Karpas-422 (cell line): ENCODE measurements at regions not wholly inside any gene's neighbourhood (a gene's known extent, or its start where the extent isn't known, plus 50 kb on each side); places are given as distances from the start of the nearest gene placed in this dataset.

Source experiments
- DNase-seq: peaks from one replicate; pipeline ENCODE4 v3.0.0-alpha.2; 2015
- H2AFZ ChIP-seq: fragments of 200-600 bp; sonication (generic); 2 replicates; pipeline ENCODE4 v1.6.1; 2014; ENCODE audit warnings: antibody characterized with exemption, low read length, mixed read lengths
- H3K27ac ChIP-seq: fragments of 200-600 bp; sonication (generic); 2 replicates; pipeline ENCODE4 v1.5.1; 2014; ENCODE audit warnings: mild to moderate bottlenecking, low read length, moderate library complexity
- H3K27me3 ChIP-seq: fragments of 200-600 bp; sonication (generic); 2 replicates; pipeline ENCODE4 v1.6.1; 2014; ENCODE audit warnings: low read length, mixed read lengths
- H3K36me3 ChIP-seq: fragments of 200-600 bp; sonication (generic); 2 replicates; pipeline ENCODE4 v1.6.1; 2014; ENCODE audit warnings: low read length, mixed read lengths; ENCODE audit not compliant: insufficient read depth
- H3K4me1 ChIP-seq: fragments of 200-600 bp; sonication (generic); 2 replicates; pipeline ENCODE4 v1.6.1; 2014; ENCODE audit warnings: mild to moderate bottlenecking, low read length, mixed read lengths
- H3K4me2 ChIP-seq: fragments of 200-600 bp; sonication (generic); 2 replicates; pipeline ENCODE4 v1.6.1; 2014; ENCODE audit warnings: low read length, low read depth, mild to moderate bottlenecking; ENCODE audit not compliant: poor library complexity, severe bottlenecking
- H3K4me3 ChIP-seq: fragments of 200-600 bp; sonication (generic); 2 replicates; pipeline ENCODE4 v1.5.1; 2014; ENCODE audit warnings: mild to moderate bottlenecking, antibody characterized with exemption, low read length, mixed read lengths
- H3K79me2 ChIP-seq: fragments of 200-600 bp; sonication (generic); 2 replicates; pipeline ENCODE4 v1.6.1; 2014; ENCODE audit warnings: mild to moderate bottlenecking, low read length, mixed read lengths
- H3K9ac ChIP-seq: fragments of 200-600 bp; sonication (generic); 2 replicates; pipeline ENCODE4 v1.6.0; 2014; ENCODE audit warnings: low read length
- H3K9me2 ChIP-seq: fragments of 200-600 bp; sonication (generic), shearing (Covaris generic); replicated peaks from 2 replicates; pipeline ENCODE4 v1.6.0; 2014; ENCODE audit warnings: mild to moderate bottlenecking, low read length, moderate library complexity; ENCODE audit not compliant: insufficient read depth
- H3K9me3 ChIP-seq: fragments of 300-700, 200-600 bp; sonication (generic); 2 replicates; pipeline ENCODE4 v1.6.1; 2014; ENCODE audit warnings: low read length, mixed read lengths
- H4K20me1 ChIP-seq: fragments of 200-600 bp; sonication (generic); 2 replicates; pipeline ENCODE4 v1.6.1; 2014; ENCODE audit warnings: mild to moderate bottlenecking, antibody characterized with exemption, low read length, low read depth; ENCODE audit not compliant: insufficient read depth

- Histone ChIP-seq H3K27me3 (no peaks in the 10 kb centered on the region), H3K4me2 (no peak overlapping the region), H4K20me1 (no peaks in the 10 kb centered on the region), H2AFZ (no peak overlapping the region), H3K9ac (no peak overlapping the region), H3K9me3 (no peaks in the 10 kb centered on the region), H3K27ac (no peak overlapping the region), H3K9me2 (no peaks in the 10 kb centered on the region), H3K4me1 (no peaks in the 10 kb centered on the region), H3K79me2 (no peaks in the 10 kb centered on the region), H3K36me3 (no peaks in the 10 kb centered on the region), H3K4me3 (no peak overlapping the region)
- no peak for DNase-seq
Measured at GRCh38 chr9:107431461-107431860, 58.1 kb downstream of the KLF4 start.

GRCh38 chr9:107430071-107430470, 59.5 kb downstream of the KLF4 start:
- no peak overlapping the region for H3K4me3 ChIP-seq
- no peaks in the 10 kb centered on the region for H3K9me3 ChIP-seq
- no peak overlapping the region for H3K27ac ChIP-seq
- no peaks in the 10 kb centered on the region for H3K36me3 ChIP-seq
- no peak overlapping the region for H2AFZ ChIP-seq
- H3K9ac ChIP-seq: no peak overlapping the region
- H4K20me1 ChIP-seq: no peaks in the 10 kb centered on the region
- no peaks in the 10 kb centered on the region for H3K4me1 ChIP-seq
- H3K27me3 ChIP-seq: no peaks in the 10 kb centered on the region
- no peak for DNase-seq
- no peak overlapping the region for H3K4me2 ChIP-seq
- no peaks in the 10 kb centered on the region for H3K9me2 ChIP-seq
- no peaks in the 10 kb centered on the region for H3K79me2 ChIP-seq

DNA sequence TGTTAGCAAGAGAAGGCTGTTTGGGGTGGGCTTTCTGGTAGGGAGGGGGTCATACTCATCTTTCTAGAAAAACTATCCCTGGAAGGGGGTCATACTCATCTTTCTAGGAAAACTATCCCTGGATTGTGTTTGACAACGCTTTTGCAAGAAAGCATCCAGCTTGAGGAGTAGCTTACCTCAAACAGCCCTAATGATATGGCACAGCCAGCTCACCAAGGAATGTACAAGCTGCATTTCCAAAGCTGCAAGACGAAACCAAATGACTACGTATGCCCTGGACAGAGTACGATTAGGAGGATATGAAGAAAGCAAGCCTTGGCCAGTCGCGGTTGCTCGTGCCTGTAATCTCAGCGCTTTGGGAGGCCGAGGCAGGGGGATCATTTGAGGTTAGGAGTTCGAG, 63.4 kb downstream of the KLF4 start:
- Histone ChIP-seq H2AFZ (no peak overlapping the region), H3K9me2 (no peaks in the 10 kb centered on the region), H3K9me3 (no peaks in the 10 kb centered on the region), H3K4me3 (no peak overlapping the region), H3K4me2 (no peak overlapping the region), H3K9ac (no peak overlapping the region), H3K27me3 (no peaks in the 10 kb centered on the region), H4K20me1 (no peaks in the 10 kb centered on the region), H3K4me1 (no peaks in the 10 kb centered on the region), H3K36me3 (no peaks in the 10 kb centered on the region), H3K27ac (no peak overlapping the region), H3K79me2 (no peaks in the 10 kb centered on the region)
- no peak for DNase-seq

DNA sequence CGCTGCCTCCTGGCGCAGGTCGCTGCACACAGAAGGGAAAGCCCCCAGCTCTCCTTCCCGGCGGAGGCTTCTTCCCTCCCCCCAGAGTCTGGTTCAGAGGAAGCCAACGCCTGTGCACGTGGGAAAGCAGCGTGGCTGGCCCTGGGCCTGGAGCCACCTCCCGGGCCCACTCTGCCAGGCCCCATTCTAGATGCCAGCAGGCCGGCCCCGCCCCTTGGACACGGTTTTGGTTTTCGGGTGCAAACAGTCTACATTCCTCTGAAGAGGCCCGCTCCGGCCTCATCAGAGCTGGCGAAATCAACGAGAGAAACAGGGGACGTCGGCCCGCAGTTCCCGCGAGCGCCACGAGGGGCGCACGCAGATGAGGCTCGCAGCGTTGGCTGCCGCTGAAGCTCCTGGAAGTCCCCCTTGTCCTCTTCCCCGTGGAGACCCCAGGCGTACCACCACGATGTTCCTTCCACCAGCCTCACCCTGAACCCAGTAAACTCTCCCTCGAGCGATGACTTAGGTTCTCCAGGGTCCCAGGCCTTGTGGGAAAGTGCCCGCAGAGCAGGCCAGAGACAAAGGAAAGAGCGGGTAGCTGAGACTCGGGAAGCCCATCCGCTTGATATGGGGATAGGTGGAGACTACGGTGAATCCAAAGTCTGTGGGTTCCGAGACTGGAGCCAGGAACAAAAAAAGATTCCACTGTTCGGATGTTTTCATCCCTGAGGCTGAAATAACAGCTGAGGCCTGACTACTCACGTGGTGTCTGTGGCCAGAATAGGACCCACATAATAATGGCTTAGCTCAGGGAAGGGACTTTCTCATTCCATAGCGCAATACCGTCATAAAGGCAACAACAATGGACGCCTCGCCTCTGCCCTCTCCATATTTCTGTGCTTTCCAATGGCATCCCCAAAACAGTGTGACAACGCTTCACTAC, 64.2 kb downstream of the KLF4 start:
- Histone ChIP-seq H3K9ac (no peak overlapping the region), H3K27ac (no peak overlapping the region), H3K36me3 (no peaks in the 10 kb centered on the region), H3K9me2 (no peaks in the 10 kb centered on the region), H3K27me3 (no peaks in the 10 kb centered on the region), H3K4me3 (no peak overlapping the region), H3K4me2 (no peak overlapping the region), H4K20me1 (no peaks in the 10 kb centered on the region), H3K79me2 (no peaks in the 10 kb centered on the region), H2AFZ (no peak overlapping the region), H3K9me3 (no peaks in the 10 kb centered on the region), H3K4me1 (no peaks in the 10 kb centered on the region)
- DNase-seq: peak; percentile 74

- no peak overlapping the region for H3K4me3 ChIP-seq
- H3K27ac ChIP-seq: no peak overlapping the region
- no peaks in the 10 kb centered on the region for H3K9me3 ChIP-seq
- H4K20me1 ChIP-seq: no peaks in the 10 kb centered on the region
- H3K4me1 ChIP-seq: no peaks in the 10 kb centered on the region
- no peaks in the 10 kb centered on the region for H3K27me3 ChIP-seq
- H3K9ac ChIP-seq: no peak overlapping the region
- no peaks in the 10 kb centered on the region for H3K79me2 ChIP-seq
- no peak for DNase-seq
- no peaks in the 10 kb centered on the region for H3K9me2 ChIP-seq
- H3K36me3 ChIP-seq: no peaks in the 10 kb centered on the region
- no peak overlapping the region for H3K4me2 ChIP-seq
- H2AFZ ChIP-seq: no peak overlapping the region
Measured at GRCh38 chr9:107423540-107423939, 66.0 kb downstream of the KLF4 start.

GRCh38 chr9:107422189-107423185, 67.1 kb downstream of the KLF4 start:
- H3K4me2 ChIP-seq: no peak overlapping the region
- no peaks in the 10 kb centered on the region for H3K9me2 ChIP-seq
- no peaks in the 10 kb centered on the region for H4K20me1 ChIP-seq
- no peak overlapping the region for H2AFZ ChIP-seq
- no peaks in the 10 kb centered on the region for H3K27me3 ChIP-seq
- H3K27ac ChIP-seq: no peak overlapping the region
- H3K79me2 ChIP-seq: no peaks in the 10 kb centered on the region
- no peaks in the 10 kb centered on the region for H3K36me3 ChIP-seq
- H3K4me1 ChIP-seq: no peaks in the 10 kb centered on the region
- DNase-seq: peak; percentile 88
- H3K9ac ChIP-seq: no peak overlapping the region
- H3K4me3 ChIP-seq: no peak overlapping the region
- H3K9me3 ChIP-seq: no peaks in the 10 kb centered on the region

- DNase-seq: no peak
- H4K20me1 ChIP-seq: no peaks in the 10 kb centered on the region
- no peaks in the 10 kb centered on the region for H3K4me1 ChIP-seq
- no peaks in the 10 kb centered on the region for H3K36me3 ChIP-seq
- no peak overlapping the region for H2AFZ ChIP-seq
- no peaks in the 10 kb centered on the region for H3K27me3 ChIP-seq
- no peak overlapping the region for H3K27ac ChIP-seq
- no peaks in the 10 kb centered on the region for H3K79me2 ChIP-seq
- H3K9ac ChIP-seq: no peak overlapping the region
- no peak overlapping the region for H3K4me2 ChIP-seq
- no peak overlapping the region for H3K4me3 ChIP-seq
- no peaks in the 10 kb centered on the region for H3K9me2 ChIP-seq
- H3K9me3 ChIP-seq: no peaks in the 10 kb centered on the region
Measured at GRCh38 chr9:107410420-107410819, 79.1 kb downstream of the KLF4 start.
